ENCODE measurements at regions not wholly inside any gene's neighbourhood (a gene's known extent, or its start where the extent isn't known, plus 50 kb on each side); places are given as distances from the start of the nearest gene placed in this dataset.

DNA sequence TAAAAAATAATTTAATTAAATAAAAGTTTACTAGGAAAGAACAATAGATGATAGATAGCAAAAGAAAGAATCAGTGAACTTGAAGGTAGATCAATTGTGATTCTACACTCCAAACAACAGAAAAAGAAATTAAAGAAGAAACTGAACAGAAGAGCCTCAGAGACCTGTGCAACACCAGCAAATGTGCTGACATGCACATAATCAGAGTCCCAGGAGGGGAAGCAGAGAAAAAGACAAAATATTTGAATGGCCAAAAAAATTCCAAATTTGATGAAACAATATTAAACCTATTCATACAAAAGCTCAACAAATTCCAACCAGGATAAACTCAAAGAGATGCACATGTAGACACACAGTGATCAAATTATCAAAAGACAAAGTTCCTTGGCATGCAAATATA is 267.5 kb upstream of the OPRM1 start:
- TF ChIP-seq, protein P1, sequence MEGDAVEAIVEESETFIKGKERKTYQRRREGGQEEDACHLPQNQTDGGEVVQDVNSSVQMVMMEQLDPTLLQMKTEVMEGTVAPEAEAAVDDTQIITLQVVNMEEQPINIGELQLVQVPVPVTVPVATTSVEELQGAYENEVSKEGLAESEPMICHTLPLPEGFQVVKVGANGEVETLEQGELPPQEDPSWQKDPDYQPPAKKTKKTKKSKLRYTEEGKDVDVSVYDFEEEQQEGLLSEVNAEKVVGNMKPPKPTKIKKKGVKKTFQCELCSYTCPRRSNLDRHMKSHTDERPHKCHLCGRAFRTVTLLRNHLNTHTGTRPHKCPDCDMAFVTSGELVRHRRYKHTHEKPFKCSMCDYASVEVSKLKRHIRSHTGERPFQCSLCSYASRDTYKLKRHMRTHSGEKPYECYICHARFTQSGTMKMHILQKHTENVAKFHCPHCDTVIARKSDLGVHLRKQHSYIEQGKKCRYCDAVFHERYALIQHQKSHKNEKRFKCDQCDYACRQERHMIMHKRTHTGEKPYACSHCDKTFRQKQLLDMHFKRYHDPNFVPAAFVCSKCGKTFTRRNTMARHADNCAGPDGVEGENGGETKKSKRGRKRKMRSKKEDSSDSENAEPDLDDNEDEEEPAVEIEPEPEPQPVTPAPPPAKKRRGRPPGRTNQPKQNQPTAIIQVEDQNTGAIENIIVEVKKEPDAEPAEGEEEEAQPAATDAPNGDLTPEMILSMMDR (conservative IDR thresholded peaks at IDR 0.05; ENCODE audit: low read depth, low read length): no peak
- TF ChIP-seq RFX5 (IDR thresholded peaks at IDR 0.05; ENCODE audit: low read depth, low read length): no peak
- TF ChIP-seq POLR2A (IDR thresholded peaks at IDR 0.05; ENCODE audit: low read depth, low read length): no peak
- no peak for TF ChIP-seq CEBPB (IDR thresholded peaks at IDR 0.05; ENCODE audit: low read depth, low read length)
